Chondrocyte (in vitro differentiated cells): ENCODE measurements at regions not wholly inside any gene's neighbourhood (a gene's known extent, or its start where the extent isn't known, plus 50 kb on each side); places are given as distances from the start of the nearest gene placed in this dataset.

Experiments
- DNase-seq: peaks from one replicate; pipeline ENCODE4 v3.0.0; 2021; ENCODE audit warnings: mixed read lengths, low spot score
- H3K27ac Mint-ChIP-seq: one replicate; pipeline ENCODE4 v1.8.0; 2021; ENCODE audit warnings: mild to moderate bottlenecking, moderate library complexity, mixed read lengths; ENCODE audit not compliant: unreplicated experiment
- H3K27me3 Mint-ChIP-seq: 2 replicates; pipeline ENCODE4 v1.8.0; 2021; ENCODE audit warnings: low read depth, mixed read lengths
- H3K36me3 Mint-ChIP-seq: 2 replicates; pipeline ENCODE4 v1.8.0; 2021; ENCODE audit warnings: low read depth, mixed read lengths
- H3K4me1 Mint-ChIP-seq: 2 replicates; pipeline ENCODE4 v1.8.0; 2021; ENCODE audit warnings: low read depth, mild to moderate bottlenecking, mixed read lengths
- H3K4me3 Mint-ChIP-seq: one replicate; pipeline ENCODE4 v1.8.0; 2021; ENCODE audit warnings: mild to moderate bottlenecking, moderate library complexity, mixed read lengths; ENCODE audit not compliant: unreplicated experiment
- H3K9me3 Mint-ChIP-seq: 2 replicates; pipeline ENCODE4 v1.8.0; 2021; ENCODE audit warnings: low read depth, mixed read lengths
- CTCF ChIP-seq: fragments of 200-600 bp; sonication (generic); IDR thresholded peaks from 2 replicates; pipeline ENCODE4 v1.5.0; 2021; ENCODE audit warnings: antibody characterized with exemption, mild to moderate bottlenecking, moderate library complexity

- no peaks in the 10 kb centered on the region for H3K9me3 Mint-ChIP-seq
- no peak for DNase-seq
- H3K4me3 Mint-ChIP-seq = no peak overlapping the region
- H3K27ac Mint-ChIP-seq = no peak overlapping the region
- no peaks in the 10 kb centered on the region for H3K36me3 Mint-ChIP-seq
- H3K27me3 Mint-ChIP-seq = peaks cover 6% of the 10 kb centered on the region
- no peaks in the 10 kb centered on the region for H3K4me1 Mint-ChIP-seq
- no peak for TF ChIP-seq CTCF
These were observed 148.2 kb downstream of the FCRL5 start for GRCh38 chr1:157404063-157404501.

- Mint-ChIP-seq H3K9me3 (no peaks in the 10 kb centered on the region), H3K4me3 (no peak overlapping the region), H3K36me3 (no peaks in the 10 kb centered on the region), H3K27me3 (peaks cover 4% of the 10 kb centered on the region), H3K27ac (no peak overlapping the region), H3K4me1 (peaks cover 3% of the 10 kb centered on the region)
- DNase-seq = no peak
- no peak for TF ChIP-seq CTCF
These were observed 148.7 kb downstream of the FCRL5 start for GRCh38 chr1:157403608-157404007.

- H3K27me3 Mint-ChIP-seq = peaks cover 4% of the 10 kb centered on the region
- H3K9me3 Mint-ChIP-seq = no peaks in the 10 kb centered on the region
- no peak for DNase-seq
- peaks cover 4% of the 10 kb centered on the region for H3K4me1 Mint-ChIP-seq
- no peak overlapping the region for H3K4me3 Mint-ChIP-seq
- TF ChIP-seq CTCF = no peak
- no peaks in the 10 kb centered on the region for H3K36me3 Mint-ChIP-seq
- H3K27ac Mint-ChIP-seq = no peak overlapping the region
These were observed 149.1 kb downstream of the FCRL5 start for GRCh38 chr1:157403203-157403602.

GRCh38 chr1:157400766-157401165 lies 151.5 kb downstream of the FCRL5 start:
- no peak overlapping the region for H3K27ac Mint-ChIP-seq
- no peaks in the 10 kb centered on the region for H3K9me3 Mint-ChIP-seq
- peaks cover 4% of the 10 kb centered on the region for H3K4me1 Mint-ChIP-seq
- H3K36me3 Mint-ChIP-seq = no peaks in the 10 kb centered on the region
- no peak for DNase-seq
- peaks cover 9% of the 10 kb centered on the region for H3K27me3 Mint-ChIP-seq
- no peak for TF ChIP-seq CTCF
- H3K4me3 Mint-ChIP-seq = no peak overlapping the region

- no peaks in the 10 kb centered on the region for H3K9me3 Mint-ChIP-seq
- H3K36me3 Mint-ChIP-seq = no peaks in the 10 kb centered on the region
- H3K27ac Mint-ChIP-seq = no peak overlapping the region
- H3K4me3 Mint-ChIP-seq = no peak overlapping the region
- no peak for DNase-seq
- peaks cover 4% of the 10 kb centered on the region for H3K4me1 Mint-ChIP-seq
- peaks cover 9% of the 10 kb centered on the region for H3K27me3 Mint-ChIP-seq
- TF ChIP-seq CTCF = no peak
These were observed 152.3 kb downstream of the FCRL5 start for GRCh38 chr1:157399984-157400382.
